C4-2B (cell line): ENCODE measurements at regions not wholly inside any gene's neighbourhood (a gene's known extent, or its start where the extent isn't known, plus 50 kb on each side); places are given as distances from the start of the nearest gene placed in this dataset.
"Not testable (repeated sequence)": the region's sequence is repeated elsewhere in the genome, so short reads cannot be mapped to it uniquely, and the experiment has no call there.

Experiments used
- H3K27ac ChIP-seq: fragments of 450-650 bp; 2 replicates; pipeline ENCODE4 v1.5.1; 2017
- ZFX ChIP-seq: fragments of 450-650 bp; IDR thresholded peaks from 2 replicates; pipeline ENCODE4 v1.6.1; 2017
- TF ChIP-seq, protein P1 (sequence below): fragments of 450-650 bp; conservative IDR thresholded peaks from 2 replicates; pipeline ENCODE4 v1.5.1; 2017; ENCODE audit warnings: mild to moderate bottlenecking

DNA sequence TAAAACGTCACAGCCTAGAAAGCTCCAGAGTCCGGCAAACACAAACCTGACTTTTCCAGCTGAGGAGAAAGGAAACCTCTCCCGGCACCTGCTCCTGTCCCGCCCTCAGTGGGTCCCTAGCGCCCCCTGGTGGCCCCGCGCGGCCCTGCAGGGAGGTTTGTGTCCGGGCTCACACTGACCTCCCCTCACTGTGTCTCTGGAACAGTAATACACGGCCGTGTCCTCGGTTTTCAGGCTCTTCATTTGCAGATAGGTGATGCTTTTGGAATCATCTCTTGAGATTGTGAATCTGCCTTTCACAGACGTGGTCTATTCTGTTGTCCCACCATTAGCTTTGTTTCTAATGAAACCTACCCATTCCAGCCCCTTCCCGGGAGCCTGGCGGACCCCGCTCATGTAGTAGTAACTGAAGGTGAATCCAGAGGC, 731.2 kb downstream of the TMEM121 start:
- H3K27ac ChIP-seq, result not testable (repeated sequence)

DNA sequence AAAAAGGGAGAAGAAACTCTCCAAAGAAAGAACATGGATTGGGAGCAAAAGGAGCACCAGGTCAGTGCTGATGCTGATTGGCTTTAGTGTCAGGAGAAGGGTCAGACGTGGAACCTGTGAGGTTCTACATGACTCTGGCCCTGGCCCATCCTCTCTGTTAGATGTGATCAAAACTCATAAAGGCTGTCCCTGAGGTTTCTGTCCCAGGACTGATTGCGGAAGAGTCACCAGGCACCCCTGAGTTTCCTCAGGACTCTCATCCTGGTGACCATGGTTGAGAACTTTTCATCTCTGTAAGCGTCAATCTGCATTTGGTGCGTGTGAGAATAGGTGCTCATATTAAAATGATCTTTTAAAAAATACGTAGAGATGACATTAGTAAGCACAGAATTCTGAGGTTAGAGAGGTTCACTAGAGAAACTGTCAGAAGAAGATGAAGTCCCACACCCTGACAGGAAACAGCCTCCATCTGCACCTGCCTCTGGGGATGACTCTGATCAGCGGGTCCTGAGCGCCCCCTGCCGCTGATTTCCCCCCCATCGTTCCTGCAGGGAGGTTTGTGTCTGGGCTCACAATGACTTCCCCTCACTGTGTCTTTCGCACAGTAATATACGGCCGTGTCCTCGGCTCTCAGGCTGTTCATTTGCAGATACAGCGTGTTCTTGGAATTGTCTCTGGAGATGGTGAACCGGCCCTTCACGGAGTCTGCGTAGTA, 741.8 kb downstream of the TMEM121 start:
- TF ChIP-seq, protein P1, sequence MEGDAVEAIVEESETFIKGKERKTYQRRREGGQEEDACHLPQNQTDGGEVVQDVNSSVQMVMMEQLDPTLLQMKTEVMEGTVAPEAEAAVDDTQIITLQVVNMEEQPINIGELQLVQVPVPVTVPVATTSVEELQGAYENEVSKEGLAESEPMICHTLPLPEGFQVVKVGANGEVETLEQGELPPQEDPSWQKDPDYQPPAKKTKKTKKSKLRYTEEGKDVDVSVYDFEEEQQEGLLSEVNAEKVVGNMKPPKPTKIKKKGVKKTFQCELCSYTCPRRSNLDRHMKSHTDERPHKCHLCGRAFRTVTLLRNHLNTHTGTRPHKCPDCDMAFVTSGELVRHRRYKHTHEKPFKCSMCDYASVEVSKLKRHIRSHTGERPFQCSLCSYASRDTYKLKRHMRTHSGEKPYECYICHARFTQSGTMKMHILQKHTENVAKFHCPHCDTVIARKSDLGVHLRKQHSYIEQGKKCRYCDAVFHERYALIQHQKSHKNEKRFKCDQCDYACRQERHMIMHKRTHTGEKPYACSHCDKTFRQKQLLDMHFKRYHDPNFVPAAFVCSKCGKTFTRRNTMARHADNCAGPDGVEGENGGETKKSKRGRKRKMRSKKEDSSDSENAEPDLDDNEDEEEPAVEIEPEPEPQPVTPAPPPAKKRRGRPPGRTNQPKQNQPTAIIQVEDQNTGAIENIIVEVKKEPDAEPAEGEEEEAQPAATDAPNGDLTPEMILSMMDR, result peak; percentile 59
- TF ChIP-seq ZFX, result no peak
- H3K27ac ChIP-seq, result no peak overlapping the region

More for the DNA sequence above, 731.2 kb downstream of the TMEM121 start:
- TF ChIP-seq, protein P1, result peak; percentile 98

DNA sequence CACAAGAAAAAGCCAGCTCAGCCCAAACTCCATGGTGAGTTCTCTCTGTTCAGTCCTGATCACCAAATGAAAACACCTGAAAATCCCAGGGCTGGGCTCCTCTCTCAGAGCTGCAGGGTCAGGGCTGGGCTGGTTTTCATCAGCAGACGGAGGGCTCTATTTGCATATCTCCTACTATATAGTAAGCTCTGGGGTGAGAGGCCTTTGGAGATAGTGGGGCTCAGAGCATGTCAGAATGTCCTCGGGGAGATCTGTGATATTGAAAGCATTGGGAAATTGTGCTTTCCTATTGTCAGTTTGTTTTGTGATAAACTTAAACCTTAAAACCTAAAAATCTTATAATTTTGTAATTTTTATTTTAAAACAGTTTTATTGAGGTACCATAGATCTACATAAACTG, 742.6 kb downstream of the TMEM121 start:
- TF ChIP-seq, protein P1, result no peak
- no peak for TF ChIP-seq ZFX
- no peak overlapping the region for H3K27ac ChIP-seq

DNA sequence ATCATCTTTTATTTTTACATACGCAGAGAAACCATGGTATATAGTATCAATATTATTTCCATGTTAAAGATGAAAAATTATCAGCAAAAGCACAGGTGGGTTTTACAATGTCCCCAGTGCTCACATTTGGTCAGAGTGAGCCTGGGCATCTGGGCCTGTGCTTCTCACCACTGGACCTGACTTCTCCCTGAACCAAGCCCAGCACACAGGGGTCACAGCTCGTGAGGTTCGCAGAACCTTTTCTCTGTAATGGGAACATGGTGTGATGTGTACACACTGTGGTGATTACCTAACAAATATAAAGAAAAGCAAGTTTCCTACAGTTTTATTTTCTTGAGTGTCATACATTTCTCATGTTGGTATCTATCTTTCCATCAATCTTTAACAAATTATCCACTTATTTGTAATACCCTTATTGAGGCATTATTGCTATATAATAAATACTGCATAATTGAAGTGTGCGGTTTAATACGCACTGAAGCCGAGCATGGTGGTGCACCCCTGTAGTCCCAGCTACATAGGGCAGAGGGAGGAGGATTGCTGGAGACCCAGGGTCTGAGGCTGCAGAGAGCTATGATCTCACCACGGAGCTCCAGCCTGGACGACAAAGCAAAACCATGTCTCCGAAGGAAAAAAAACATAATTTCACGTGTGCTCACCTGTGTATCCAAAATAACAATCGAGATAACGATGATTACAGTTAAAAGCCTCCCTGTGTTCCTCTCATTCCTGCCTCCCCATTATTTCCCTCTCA, 743.2 kb downstream of the TMEM121 start:
- TF ChIP-seq ZFX, result no peak
- TF ChIP-seq, protein P1, result no peak
- H3K27ac ChIP-seq, result no peak overlapping the region

DNA sequence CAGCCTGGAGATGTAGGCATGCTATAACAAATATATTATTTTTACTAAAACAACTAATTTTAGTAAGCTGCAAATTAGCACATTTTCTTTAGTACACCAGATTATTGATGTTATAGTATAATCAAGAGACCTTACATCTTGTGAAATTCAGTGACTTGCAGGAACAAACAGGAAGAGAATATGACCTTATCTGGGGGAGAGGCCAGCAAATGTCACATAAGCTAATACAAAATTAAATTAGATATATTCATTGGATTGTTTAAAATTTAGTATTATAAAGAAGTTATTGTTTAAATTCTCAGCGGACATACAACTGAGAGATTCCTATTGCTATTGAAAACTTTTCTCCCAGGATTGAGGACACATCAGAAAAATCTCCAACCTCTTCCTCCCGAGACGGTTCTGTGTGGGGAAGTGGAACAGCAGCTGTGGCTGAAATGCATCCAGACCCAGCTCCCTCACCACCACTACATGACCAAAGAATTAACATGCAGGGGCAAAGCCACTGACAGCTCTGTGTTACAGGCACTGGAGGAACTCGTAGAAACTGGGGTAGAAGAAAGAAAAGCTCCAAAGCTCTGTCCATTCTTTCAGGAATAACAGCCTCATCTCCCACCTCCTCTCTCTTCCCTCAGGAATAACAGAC, 744.2 kb downstream of the TMEM121 start:
- not testable (repeated sequence) for H3K27ac ChIP-seq

DNA sequence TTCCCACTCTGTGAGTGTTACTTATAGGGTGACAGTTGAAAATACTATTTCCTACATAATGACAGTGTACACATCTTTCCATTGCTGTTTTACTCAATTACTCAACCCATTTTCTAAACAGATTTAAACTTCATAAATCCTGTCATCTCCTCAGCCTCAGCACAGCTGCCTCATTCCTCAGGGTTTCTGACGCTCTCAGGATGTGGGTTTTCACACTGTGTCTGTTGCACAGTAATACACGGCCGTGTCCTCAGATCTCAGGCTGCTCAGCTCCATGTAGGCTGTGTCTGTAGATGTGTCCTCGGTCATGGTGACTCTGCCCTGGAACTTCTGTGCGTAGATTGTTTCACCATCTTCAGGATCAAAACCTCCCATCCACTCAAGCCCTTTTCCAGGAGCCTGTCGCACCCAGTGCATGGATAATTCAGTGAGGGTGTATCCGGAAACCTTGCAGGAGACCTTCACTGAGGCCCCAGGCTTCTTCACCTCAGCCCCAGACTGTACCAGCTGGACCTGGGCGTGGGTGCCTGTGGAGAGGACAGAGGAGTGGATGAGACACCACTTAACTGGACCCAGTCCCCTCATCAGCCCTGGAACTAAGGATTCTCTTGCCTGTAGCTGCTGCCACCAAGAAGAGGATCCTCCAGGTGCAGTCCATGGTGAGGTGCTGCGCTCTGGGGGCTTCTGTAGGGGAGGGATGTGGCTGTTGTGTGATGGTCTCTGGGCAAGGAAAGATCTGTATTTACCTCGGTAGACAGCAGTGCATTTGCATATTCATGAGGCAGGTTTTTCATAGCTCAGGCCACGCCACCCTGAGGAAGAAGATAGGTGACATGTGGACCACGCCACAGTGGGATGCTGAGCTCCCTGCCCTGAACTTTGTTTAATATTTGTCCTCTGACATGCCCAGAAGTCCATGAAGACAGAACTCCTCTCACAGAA, 750.2 kb downstream of the TMEM121 start:
- H3K27ac ChIP-seq, result no peak overlapping the region
- no peak for TF ChIP-seq ZFX
- TF ChIP-seq, protein P1, result no peak

DNA sequence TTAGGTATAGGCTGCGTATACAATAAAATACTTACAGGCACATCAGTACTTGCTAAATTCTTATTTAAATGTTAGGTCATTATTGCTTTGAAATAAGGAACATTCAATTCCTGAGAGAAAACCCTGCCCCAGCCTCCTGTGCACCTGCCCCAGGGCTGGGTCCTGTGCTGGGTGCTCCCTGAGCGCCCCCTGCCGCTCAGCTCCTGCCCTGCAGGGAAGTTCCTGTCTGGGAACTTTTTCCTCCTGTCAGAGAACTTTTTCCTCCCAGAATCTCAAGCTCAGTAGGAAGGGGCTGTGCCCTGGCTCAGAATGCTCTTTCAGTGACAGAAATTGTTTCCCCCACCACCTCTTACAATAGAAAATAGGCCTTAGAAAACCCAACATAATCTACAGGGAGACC, 751.1 kb downstream of the TMEM121 start:
- no peak for TF ChIP-seq ZFX
- TF ChIP-seq, protein P1, result peak; percentile 94
- no peak overlapping the region for H3K27ac ChIP-seq
